ENCODE measurements at regions not wholly inside any gene's neighbourhood (a gene's known extent, or its start where the extent isn't known, plus 50 kb on each side); places are given as distances from the start of the nearest gene placed in this dataset.
"Not testable (repeated sequence)": the region's sequence is repeated elsewhere in the genome, so short reads cannot be mapped to it uniquely, and the experiment has no call there.

GRCh38 chr13:88436974-88437373 lies 765.8 kb downstream of the SLITRK5 start:
- no peak for DNase-seq

GRCh38 chr13:88450515-88450914 lies 779.3 kb downstream of the SLITRK5 start:
- DNase-seq, result no peak

- DNase-seq, result no peak
Measured at GRCh38 chr13:88456151-88456550, 785.0 kb downstream of the SLITRK5 start.

GRCh38 chr13:88459331-88459730 lies 788.2 kb downstream of the SLITRK5 start:
- no peak for DNase-seq

- DNase-seq, result no peak
Measured at GRCh38 chr13:88461272-88462009, 790.3 kb downstream of the SLITRK5 start.

GRCh38 chr13:88464851-88465250 lies 793.7 kb downstream of the SLITRK5 start:
- no peak for DNase-seq

GRCh38 chr13:88472316-88472715 lies 801.1 kb downstream of the SLITRK5 start:
- no peak for DNase-seq

GRCh38 chr13:88483202-88483601 lies 812.0 kb downstream of the SLITRK5 start:
- no peak for DNase-seq

GRCh38 chr13:88507909-88508308 lies 836.7 kb downstream of the SLITRK5 start:
- no peak for DNase-seq

GRCh38 chr13:88512993-88513392 lies 841.8 kb downstream of the SLITRK5 start:
- DNase-seq, result not testable (repeated sequence)

GRCh38 chr13:88526186-88526852 lies 855.1 kb downstream of the SLITRK5 start:
- DNase-seq, result no peak

- no peak for DNase-seq
Measured at GRCh38 chr13:88526853-88527215, 855.7 kb downstream of the SLITRK5 start.

GRCh38 chr13:88541994-88542393 lies 870.8 kb downstream of the SLITRK5 start:
- DNase-seq, result no peak

- DNase-seq, result no peak
Measured at GRCh38 chr13:88544836-88545235, 873.7 kb downstream of the SLITRK5 start.

- no peak for DNase-seq
Measured at GRCh38 chr13:88552966-88553365, 881.8 kb downstream of the SLITRK5 start.

GRCh38 chr13:88565566-88565965 lies 894.4 kb downstream of the SLITRK5 start:
- DNase-seq, result no peak

GRCh38 chr13:88585861-88586260 lies 914.7 kb downstream of the SLITRK5 start:
- no peak for DNase-seq

- DNase-seq, result no peak
Measured at GRCh38 chr13:88586263-88586662, 915.1 kb downstream of the SLITRK5 start.

- no peak for DNase-seq
Measured at GRCh38 chr13:88590574-88590973, 919.4 kb downstream of the SLITRK5 start.

- DNase-seq, result no peak
Measured at GRCh38 chr13:88592105-88592504, 920.9 kb downstream of the SLITRK5 start.

- DNase-seq, result no peak
Measured at GRCh38 chr13:88601949-88602348, 930.8 kb downstream of the SLITRK5 start.

GRCh38 chr13:88602786-88603777 lies 931.9 kb downstream of the SLITRK5 start:
- DNase-seq, result no peak

GRCh38 chr13:88617176-88617575 lies 946.0 kb downstream of the SLITRK5 start:
- DNase-seq, result no peak
